ENCODE measurements at regions not wholly inside any gene's neighbourhood (a gene's known extent, or its start where the extent isn't known, plus 50 kb on each side); places are given as distances from the start of the nearest gene placed in this dataset.

- TF ChIP-seq CTCF (IDR thresholded peaks at IDR 0.05) = no peak
- no peak for TF ChIP-seq POLR2A (IDR thresholded peaks at IDR 0.05)
Measured at GRCh38 chr13:106680796-106681472, 113.0 kb upstream of the ARGLU1 start.

All from breast epithelium (tissue), 3 donors.